22Rv1 (cell line): ENCODE measurements at regions not wholly inside any gene's neighbourhood (a gene's known extent, or its start where the extent isn't known, plus 50 kb on each side); places are given as distances from the start of the nearest gene placed in this dataset.

Source experiments
- CTCF ChIP-seq: fragments of 450-650 bp; IDR thresholded peaks from 2 replicates; pipeline ENCODE4 v1.5.1; 2017; ENCODE audit warnings: mild to moderate bottlenecking
- ZFX ChIP-seq: fragments of 450-650 bp; IDR thresholded peaks from 2 replicates; pipeline ENCODE4 v1.6.1; 2017; ENCODE audit warnings: antibody characterized with exemption, borderline replicate concordance

GRCh38 chr2:21836719-21837118 is 713.0 kb downstream of the TDRD15 start:
- TF ChIP-seq CTCF (no peak), ZFX (no peak)
